ENCODE measurements at regions not wholly inside any gene's neighbourhood (a gene's known extent, or its start where the extent isn't known, plus 50 kb on each side); places are given as distances from the start of the nearest gene placed in this dataset.

GRCh38 chr6:4608361-4609115 lies 167.7 kb upstream of the CDYL start:
- no peak overlapping the region for H3K4me3 ChIP-seq (ENCODE audit: low read depth, low read length)
- TF ChIP-seq CTCF (IDR thresholded peaks at IDR 0.05; ENCODE audit: borderline replicate concordance, insufficient read depth, low read depth, low read length), result no peak

DNA sequence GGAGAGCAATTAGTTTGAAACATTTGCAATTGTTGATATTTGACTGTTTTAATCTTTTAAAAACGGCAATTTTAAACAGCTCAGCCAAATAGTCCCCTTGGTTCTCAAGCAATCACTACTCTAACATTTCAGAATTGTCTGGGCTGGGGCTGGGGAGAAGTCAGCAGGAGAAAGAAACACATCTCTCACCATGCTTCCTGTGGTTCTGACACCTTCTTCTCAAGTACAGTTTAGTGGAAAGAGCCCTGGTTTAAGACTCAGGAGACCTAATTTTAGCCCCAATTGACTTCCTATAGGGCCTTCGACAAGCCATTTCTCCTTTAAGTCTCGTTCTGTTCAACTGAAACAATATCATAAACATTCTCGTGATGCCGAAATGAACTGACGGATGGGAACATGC lies 168.4 kb upstream of the CDYL start:
- no peak for TF ChIP-seq CTCF (IDR thresholded peaks at IDR 0.05; ENCODE audit: borderline replicate concordance, insufficient read depth, low read depth, low read length)
- H3K4me3 ChIP-seq (ENCODE audit: low read depth, low read length), result no peak overlapping the region

GRCh38 chr6:4606821-4607704 lies 169.1 kb upstream of the CDYL start:
- no peak for TF ChIP-seq CTCF (IDR thresholded peaks at IDR 0.05; ENCODE audit: borderline replicate concordance, insufficient read depth, low read depth, low read length)
- no peak overlapping the region for H3K4me3 ChIP-seq (ENCODE audit: low read depth, low read length)

DNA sequence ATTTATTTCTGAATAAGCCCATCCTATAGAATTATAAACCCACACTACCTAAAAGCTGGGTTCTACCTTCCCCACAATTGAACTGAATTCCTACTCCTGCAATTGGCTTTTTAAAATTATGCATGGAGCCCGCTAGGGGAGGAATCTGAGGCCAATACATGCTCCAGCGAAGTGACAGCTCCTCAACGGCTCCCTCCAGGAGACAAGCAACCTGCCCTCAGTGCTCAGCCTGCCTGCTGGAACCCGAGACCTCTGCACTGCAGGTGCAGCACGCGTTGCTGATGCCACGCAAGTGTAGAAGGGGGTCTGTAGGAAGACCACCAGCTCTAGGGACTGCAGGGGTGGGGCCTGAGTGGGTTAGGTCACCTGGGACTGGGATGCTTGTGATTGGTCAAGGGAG lies 170.2 kb upstream of the CDYL start:
- no peak for TF ChIP-seq CTCF (IDR thresholded peaks at IDR 0.05; ENCODE audit: borderline replicate concordance, insufficient read depth, low read depth, low read length)
- no peak overlapping the region for H3K4me3 ChIP-seq (ENCODE audit: low read depth, low read length)

- no peak overlapping the region for H3K4me3 ChIP-seq (ENCODE audit: low read depth, low read length)
- TF ChIP-seq CTCF (IDR thresholded peaks at IDR 0.05; ENCODE audit: borderline replicate concordance, insufficient read depth, low read depth, low read length), result no peak
These were observed 172.3 kb upstream of the CDYL start for GRCh38 chr6:4603856-4604369.

GRCh38 chr6:4603291-4603690 lies 172.9 kb upstream of the CDYL start:
- H3K4me3 ChIP-seq (ENCODE audit: low read depth, low read length), result no peak overlapping the region
- no peak for TF ChIP-seq CTCF (IDR thresholded peaks at IDR 0.05; ENCODE audit: borderline replicate concordance, insufficient read depth, low read depth, low read length)

Data from GM12875 (cell line).